ENCODE measurements at regions not wholly inside any gene's neighbourhood (a gene's known extent, or its start where the extent isn't known, plus 50 kb on each side); places are given as distances from the start of the nearest gene placed in this dataset.
A peak's percentile ranks its signal among the peaks of the same experiment; 100 is the strongest.

- Histone ChIP-seq H3K27me3 (no peaks in the 10 kb centered on the region), H3K4me3 (no peak overlapping the region), H3K9me3 (ENCODE audit: low read depth) (no peaks in the 10 kb centered on the region), H3K4me1 (ENCODE audit: low read depth) (peaks cover 12% of the 10 kb centered on the region), H3K36me3 (no peaks in the 10 kb centered on the region), H3K27ac (no peak overlapping the region)
- DNase-seq (ENCODE audit: low read depth in 1 of 2, low spot score in 1 of 2) = no peak
- TF ChIP-seq CTCF (IDR thresholded peaks at IDR 0.05; ENCODE audit: low read depth, low read length) = no peak
Observed at GRCh38 chr20:17860301-17861197, 108.0 kb downstream of the SNX5 start.

GRCh38 chr20:17859616-17860232, 108.9 kb downstream of the SNX5 start:
- no peak for TF ChIP-seq CTCF (IDR thresholded peaks at IDR 0.05; ENCODE audit: low read depth, low read length)
- peaks cover 12% of the 10 kb centered on the region for H3K4me1 ChIP-seq (ENCODE audit: low read depth)
- no peaks in the 10 kb centered on the region for H3K9me3 ChIP-seq (ENCODE audit: low read depth)
- no peaks in the 10 kb centered on the region for H3K36me3 ChIP-seq
- no peak overlapping the region for H3K27ac ChIP-seq
- no peaks in the 10 kb centered on the region for H3K27me3 ChIP-seq
- H3K4me3 ChIP-seq = no peak overlapping the region
- DNase-seq (ENCODE audit: low read depth in 1 of 2, low spot score in 1 of 2) = peak in 1 of 2 donors; percentile 71

GRCh38 chr20:17859002-17859615, 109.5 kb downstream of the SNX5 start:
- Histone ChIP-seq H3K4me1 (ENCODE audit: low read depth) (peaks cover 12% of the 10 kb centered on the region), H3K27me3 (no peaks in the 10 kb centered on the region), H3K36me3 (no peaks in the 10 kb centered on the region), H3K27ac (no peak overlapping the region), H3K4me3 (no peak overlapping the region), H3K9me3 (ENCODE audit: low read depth) (no peaks in the 10 kb centered on the region)
- no peak for TF ChIP-seq CTCF (IDR thresholded peaks at IDR 0.05; ENCODE audit: low read depth, low read length)
- DNase-seq (ENCODE audit: low read depth in 1 of 2, low spot score in 1 of 2) = no peak

GRCh38 chr20:17858450-17859001, 110.1 kb downstream of the SNX5 start:
- Histone ChIP-seq H3K27ac (no peak overlapping the region), H3K4me1 (ENCODE audit: low read depth) (peaks cover 12% of the 10 kb centered on the region), H3K4me3 (no peak overlapping the region), H3K36me3 (no peaks in the 10 kb centered on the region), H3K27me3 (no peaks in the 10 kb centered on the region), H3K9me3 (ENCODE audit: low read depth) (no peaks in the 10 kb centered on the region)
- DNase-seq (ENCODE audit: low read depth in 1 of 2, low spot score in 1 of 2) = no peak
- TF ChIP-seq CTCF (IDR thresholded peaks at IDR 0.05; ENCODE audit: low read depth, low read length) = no peak

- no peak overlapping the region for H3K4me3 ChIP-seq
- DNase-seq (ENCODE audit: low read depth in 1 of 2, low spot score in 1 of 2) = no peak
- no peaks in the 10 kb centered on the region for H3K27me3 ChIP-seq
- H3K9me3 ChIP-seq (ENCODE audit: low read depth) = no peaks in the 10 kb centered on the region
- no peak overlapping the region for H3K27ac ChIP-seq
- no peaks in the 10 kb centered on the region for H3K36me3 ChIP-seq
- no peak for TF ChIP-seq CTCF (IDR thresholded peaks at IDR 0.05; ENCODE audit: low read depth, low read length)
- peaks cover 12% of the 10 kb centered on the region for H3K4me1 ChIP-seq (ENCODE audit: low read depth)
Observed at GRCh38 chr20:17857639-17858449, 110.8 kb downstream of the SNX5 start.

Data from cardiac muscle cell (in vitro differentiated cells and primary cell).